Keratinocyte (primary cell): ENCODE measurements at regions not wholly inside any gene's neighbourhood (a gene's known extent, or its start where the extent isn't known, plus 50 kb on each side); places are given as distances from the start of the nearest gene placed in this dataset.

Experiments
- DNase-seq: peaks from one replicate; pipeline ENCODE4 v3.0.0-alpha.2; 2011; ENCODE audit warnings: low read depth, missing footprints, low spot score
- FAIRE-seq: peaks from 2 replicates; lab custom pipeline; 2011; peaks lifted over from hg19 to GRCh38; lab: Jason Lieb, UNC
- H2AFZ ChIP-seq: 2 replicates; pipeline ENCODE4 v1.6.0; 2012; ENCODE audit warnings: low read length, control low read depth, inconsistent platforms; ENCODE audit not compliant: control insufficient read depth
- H3K27ac ChIP-seq: 2 replicates; pipeline ENCODE4 v1.5.1; 2011; ENCODE audit warnings: low read length; ENCODE audit not compliant: control insufficient read depth, insufficient read depth
- H3K27me3 ChIP-seq: 3 replicates; pipeline ENCODE4 v1.6.0; 2011; ENCODE audit warnings: low read length; ENCODE audit not compliant: control insufficient read depth, insufficient read depth; ENCODE audit errors: extremely low read depth
- H3K36me3 ChIP-seq, 2 experiments: 2 replicates in 1 of 2; 3 replicates in 1 of 2; pipeline ENCODE4 v1.5.1; 2011; ENCODE audit warnings: low read length in 2 of 2, mild to moderate bottlenecking in 1 of 2; ENCODE audit not compliant: control insufficient read depth in 2 of 2, insufficient read depth in 2 of 2; ENCODE audit errors: extremely low read depth in 1 of 2
- H3K4me1 ChIP-seq: 3 replicates; pipeline ENCODE4 v1.5.1; 2011; ENCODE audit warnings: low read length; ENCODE audit not compliant: control insufficient read depth, insufficient read depth; ENCODE audit errors: extremely low read depth
- H3K4me2 ChIP-seq: 3 replicates; pipeline ENCODE4 v1.6.0; 2011; ENCODE audit warnings: low read depth, low read length; ENCODE audit not compliant: control insufficient read depth, insufficient read depth; ENCODE audit errors: extremely low read depth
- H3K4me3 ChIP-seq, 3 experiments: fragments of 200-600 bp in 1 of 3; sonication (generic) in 1 of 3; 2 replicates in 2 of 3; 3 replicates in 1 of 3; pipeline ENCODE4 v1.5.1; 2011 to 2016; ENCODE audit warnings: low read length in 3 of 3, mild to moderate bottlenecking in 3 of 3, control low read depth in 2 of 3, inconsistent platforms in 1 of 3, low read depth in 1 of 3, mixed read lengths in 1 of 3, mixed run types in 1 of 3, moderate library complexity in 1 of 3; ENCODE audit not compliant: control insufficient read depth in 2 of 3, insufficient read depth in 2 of 3; ENCODE audit errors: extremely low read depth in 1 of 3
- H3K79me2 ChIP-seq: 2 replicates; pipeline ENCODE4 v1.6.0; 2012; ENCODE audit warnings: low read length; ENCODE audit not compliant: control insufficient read depth, insufficient read depth
- H3K9ac ChIP-seq: 3 replicates; pipeline ENCODE4 v1.6.0; 2011; ENCODE audit warnings: low read length; ENCODE audit not compliant: control insufficient read depth, insufficient read depth; ENCODE audit errors: extremely low read depth
- H3K9me1 ChIP-seq: 3 replicates; pipeline ENCODE4 v1.6.0; 2011; ENCODE audit warnings: low read length; ENCODE audit not compliant: control insufficient read depth, insufficient read depth; ENCODE audit errors: extremely low read depth
- H3K9me3 ChIP-seq: 2 replicates; pipeline ENCODE4 v1.5.1; 2012; ENCODE audit warnings: low read depth, low read length; ENCODE audit not compliant: control insufficient read depth
- H4K20me1 ChIP-seq: 3 replicates; pipeline ENCODE4 v1.6.0; 2011; ENCODE audit warnings: low read length; ENCODE audit not compliant: control insufficient read depth, insufficient read depth; ENCODE audit errors: extremely low read depth
- EZH2 ChIP-seq: IDR thresholded peaks from one replicate; pipeline ENCODE4 v1.6.1; 2012; ENCODE audit warnings: inconsistent platforms, mild to moderate bottlenecking, low read length, moderate library complexity
- dilution Hi-C: fragments of 300-500 bp; cut with MboI; formaldehyde crosslinking; loops from one replicate; pipeline ENCODE4 v1.7.0; 2020; ENCODE audit warnings: low sequenced_read_pairs; ENCODE audit not compliant: extremely low pct_ligation_motif_present
- TF ChIP-seq, protein P1 (sequence below), 3 experiments: IDR thresholded peaks in 1 of 3; conservative IDR thresholded peaks in 1 of 3; optimal IDR thresholded peaks in 1 of 3; 2 replicates in 2 of 3; 3 replicates in 1 of 3; pipeline versions ENCODE3 to v1.5.1; 2011; ENCODE audit warnings: low read length in 3 of 3, mild to moderate bottlenecking in 3 of 3, moderate library complexity in 2 of 3, control low read depth in 1 of 3, inconsistent platforms in 1 of 3; ENCODE audit not compliant: insufficient read depth in 2 of 3; ENCODE audit errors: extremely low read depth in 1 of 3

DNA sequence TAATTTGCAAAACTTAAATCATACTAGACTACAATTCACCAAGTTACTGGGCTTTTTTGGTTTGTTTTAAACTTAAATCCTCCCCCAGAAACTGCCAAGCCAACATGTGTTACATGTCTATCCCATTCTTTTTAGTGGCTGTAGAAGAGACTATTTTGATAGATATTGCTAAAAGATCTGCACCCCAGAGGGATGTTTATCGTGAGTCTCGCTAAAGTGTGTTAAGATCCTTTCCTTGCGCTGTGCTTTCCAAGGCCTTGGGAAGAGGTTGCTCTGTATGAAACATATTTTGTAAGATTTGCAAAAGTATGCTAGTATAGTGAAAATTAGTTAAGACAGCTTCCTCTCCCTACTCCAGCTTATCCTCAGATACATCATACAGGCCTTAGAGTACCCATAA is 63.0 kb downstream of the GPX5 start:
- H3K27ac ChIP-seq = no peak overlapping the region

DNA sequence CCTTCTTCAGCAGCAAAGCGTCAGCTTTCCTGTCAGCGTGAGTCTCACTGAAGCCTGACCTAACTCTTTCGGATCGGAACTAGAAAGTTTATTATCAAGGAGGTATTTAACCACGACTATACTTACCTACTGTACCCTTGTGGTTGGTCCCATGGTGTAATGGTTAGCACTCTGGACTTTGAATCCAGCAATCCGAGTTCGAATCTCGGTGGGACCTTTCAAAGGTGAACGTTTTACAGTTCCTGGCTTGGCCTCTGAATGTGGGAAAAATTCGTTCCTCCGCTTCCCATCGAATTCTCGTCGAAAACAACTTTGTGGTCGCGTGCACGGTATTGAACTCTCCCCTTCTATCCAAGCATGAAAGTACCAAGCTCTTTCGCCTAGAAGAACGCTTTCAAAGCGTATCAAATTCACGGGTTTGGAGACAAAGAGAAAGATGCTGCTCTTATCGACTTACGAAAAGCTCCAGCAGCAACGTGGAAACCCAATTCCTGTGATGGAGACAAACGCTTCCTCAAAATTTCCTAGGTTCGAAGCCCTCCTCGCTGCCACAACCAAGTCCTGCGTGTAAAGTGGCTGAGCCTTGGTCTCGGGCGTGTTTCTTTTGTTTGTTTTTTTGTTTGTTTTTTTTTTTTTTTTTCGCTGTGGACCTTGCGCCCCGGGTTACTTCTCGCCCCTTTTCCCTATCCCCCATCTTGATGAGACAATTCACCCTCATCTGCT is 63.7 kb downstream of the GPX5 start:
- peak; percentile 95 for DNase-seq
- H3K4me3 ChIP-seq = peak overlapping the region in 2 of 3 experiments; percentile 4 to 29

More for the DNA sequence above, 63.0 kb downstream of the GPX5 start:
- peak overlapping the region; percentile 14 for H2AFZ ChIP-seq
- TF ChIP-seq, protein P1, sequence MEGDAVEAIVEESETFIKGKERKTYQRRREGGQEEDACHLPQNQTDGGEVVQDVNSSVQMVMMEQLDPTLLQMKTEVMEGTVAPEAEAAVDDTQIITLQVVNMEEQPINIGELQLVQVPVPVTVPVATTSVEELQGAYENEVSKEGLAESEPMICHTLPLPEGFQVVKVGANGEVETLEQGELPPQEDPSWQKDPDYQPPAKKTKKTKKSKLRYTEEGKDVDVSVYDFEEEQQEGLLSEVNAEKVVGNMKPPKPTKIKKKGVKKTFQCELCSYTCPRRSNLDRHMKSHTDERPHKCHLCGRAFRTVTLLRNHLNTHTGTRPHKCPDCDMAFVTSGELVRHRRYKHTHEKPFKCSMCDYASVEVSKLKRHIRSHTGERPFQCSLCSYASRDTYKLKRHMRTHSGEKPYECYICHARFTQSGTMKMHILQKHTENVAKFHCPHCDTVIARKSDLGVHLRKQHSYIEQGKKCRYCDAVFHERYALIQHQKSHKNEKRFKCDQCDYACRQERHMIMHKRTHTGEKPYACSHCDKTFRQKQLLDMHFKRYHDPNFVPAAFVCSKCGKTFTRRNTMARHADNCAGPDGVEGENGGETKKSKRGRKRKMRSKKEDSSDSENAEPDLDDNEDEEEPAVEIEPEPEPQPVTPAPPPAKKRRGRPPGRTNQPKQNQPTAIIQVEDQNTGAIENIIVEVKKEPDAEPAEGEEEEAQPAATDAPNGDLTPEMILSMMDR (optimal IDR thresholded peaks at IDR 0.05 in 1 of 3, IDR thresholded peaks at IDR 0.05 in 1 of 3, conservative IDR thresholded peaks at IDR 0.05 in 1 of 3; ENCODE audit: extremely low read depth in 1 of 3, insufficient read depth in 2 of 3, low read length in 3 of 3) = no peak
- no peak for TF ChIP-seq EZH2
- H3K27me3 ChIP-seq = no peaks in the 10 kb centered on the region
- H3K9me3 ChIP-seq = no peaks in the 10 kb centered on the region
- no peak overlapping the region for H3K9ac ChIP-seq
- DNase-seq = no peak
- no peak for FAIRE-seq
- H3K36me3 ChIP-seq = no peaks in the 10 kb centered on the region
- H3K4me2 ChIP-seq = peak overlapping the region; percentile 63
- dilution Hi-C loops = no loop called here
- H4K20me1 ChIP-seq = no peaks in the 10 kb centered on the region
- H3K4me3 ChIP-seq = peak overlapping the region in 1 of 3 experiments; percentile 29
- H3K79me2 ChIP-seq = no peaks in the 10 kb centered on the region
- H3K9me1 ChIP-seq = no peaks in the 10 kb centered on the region
- H3K4me1 ChIP-seq = peaks cover 22% of the 10 kb centered on the region

More for the DNA sequence above, 63.7 kb downstream of the GPX5 start:
- TF ChIP-seq EZH2 = no peak
- TF ChIP-seq, protein P1 (optimal IDR thresholded peaks at IDR 0.05 in 1 of 3, IDR thresholded peaks at IDR 0.05 in 1 of 3, conservative IDR thresholded peaks at IDR 0.05 in 1 of 3; ENCODE audit: extremely low read depth in 1 of 3, insufficient read depth in 2 of 3, low read length in 3 of 3) = no peak
- Histone ChIP-seq H3K9me1 (no peaks in the 10 kb centered on the region), H3K36me3 (no peaks in the 10 kb centered on the region), H3K9me3 (no peaks in the 10 kb centered on the region), H3K4me2 (peak overlapping the region; percentile 70), H3K27me3 (no peaks in the 10 kb centered on the region), H3K27ac (peak overlapping the region; percentile 17), H3K4me1 (peaks cover 22% of the 10 kb centered on the region), H3K79me2 (no peaks in the 10 kb centered on the region), H4K20me1 (no peaks in the 10 kb centered on the region), H3K9ac (no peak overlapping the region), H2AFZ (peak overlapping the region; percentile 14)
- FAIRE-seq = peak; percentile 90
- dilution Hi-C loops = no loop called here
